HL-60 (cell line): ENCODE measurements at regions not wholly inside any gene's neighbourhood (a gene's known extent, or its start where the extent isn't known, plus 50 kb on each side); places are given as distances from the start of the nearest gene placed in this dataset.

Experiments used
- CTCF ChIP-seq: IDR thresholded peaks from one replicate; pipeline ENCODE4 v1.5.1; 2011; ENCODE audit warnings: low read length, control low read depth, inconsistent platforms; ENCODE audit not compliant: insufficient read depth
- GABPA ChIP-seq: IDR thresholded peaks from 2 replicates; pipeline ENCODE4 v1.6.1; 2012; ENCODE audit warnings: low read depth

GRCh38 chr10:60717852-60718251, 60.4 kb upstream of the CDK1 start:
- TF ChIP-seq CTCF = no peak
- TF ChIP-seq GABPA = no peak
